SK-N-SH (cell line): ENCODE measurements at regions not wholly inside any gene's neighbourhood (a gene's known extent, or its start where the extent isn't known, plus 50 kb on each side); places are given as distances from the start of the nearest gene placed in this dataset.

ENCODE experiments used
- CTCF ChIA-PET: fragments of 300-600, 350-600 bp; formaldehyde crosslinking; extraction: SDS; loops from one replicate; lab custom pipeline; 2021; lab: Yijun Ruan, JAX
- POLR2A ChIA-PET: fragments of 350-600 bp; sonication (Branson Sonifier 250); formaldehyde crosslinking; extraction: SDS; loops from one replicate; lab custom pipeline; 2020; ENCODE audit warnings: antibody characterized with exemption, inconsistent platforms; lab: Yijun Ruan, JAX
- DNase-seq: peaks from one replicate; pipeline ENCODE4 v3.0.0; 2012
- H2AFZ ChIP-seq: fragments of 200-600 bp; sonication (generic); 2 replicates; pipeline ENCODE4 v1.8.1; 2016; ENCODE audit warnings: antibody characterized with exemption, mild to moderate bottlenecking, low read depth
- H3F3A ChIP-seq: fragments of 200-600 bp; sonication (generic); replicated peaks from 2 replicates; pipeline ENCODE3; 2016; ENCODE audit warnings: antibody characterized with exemption, mild to moderate bottlenecking; ENCODE audit not compliant: insufficient read depth
- H3K27ac ChIP-seq, 2 experiments: fragments of 200-500 bp in 1 of 2; fragments of 200-600 bp in 1 of 2; sonication (Bioruptor generic) in 1 of 2; sonication (generic), shearing (Covaris generic) in 1 of 2; 2 replicates each; pipeline versions ENCODE4 v1.5.1 to v1.6.1; 2014 to 2016; ENCODE audit warnings: low read depth in 2 of 2, inconsistent platforms in 1 of 2, low read length in 1 of 2, mild to moderate bottlenecking in 1 of 2, mixed read lengths in 1 of 2
- H3K27me3 ChIP-seq: fragments of 200-600 bp; sonication (generic), shearing (Covaris generic); 2 replicates; pipeline ENCODE4 v1.6.1; 2016; ENCODE audit warnings: mixed run types; ENCODE audit not compliant: insufficient read depth
- H3K36me3 ChIP-seq, 2 experiments: fragments of 200-500 bp in 1 of 2; fragments of 200-600 bp in 1 of 2; sonication (Bioruptor generic) in 1 of 2; sonication (generic) in 1 of 2; replicated peaks in 1 of 2; 2 replicates each; pipeline versions ENCODE3 to v1.5.1; 2014 to 2016; ENCODE audit warnings: low read length in 1 of 2, mild to moderate bottlenecking in 1 of 2; ENCODE audit not compliant: insufficient read depth in 2 of 2, control insufficient read depth in 1 of 2
- H3K4me1 ChIP-seq, 2 experiments: fragments of 200-500 bp in 1 of 2; fragments of 200-600 bp in 1 of 2; sonication (Bioruptor generic) in 1 of 2; sonication (generic), shearing (Covaris generic) in 1 of 2; 2 replicates each; pipeline versions ENCODE4 v1.5.1 to v1.6.1; 2014 to 2016; ENCODE audit warnings: low read depth in 1 of 2, low read length in 1 of 2, mixed run types in 1 of 2; ENCODE audit not compliant: insufficient read depth in 2 of 2, control insufficient read depth in 1 of 2
- H3K4me2 ChIP-seq: fragments of 200-600 bp; sonication (generic), shearing (Covaris generic); 2 replicates; pipeline ENCODE4 v1.6.1; 2017; ENCODE audit warnings: mixed run types
- H3K4me3 ChIP-seq, 2 experiments: fragments of 200-500 bp in 1 of 2; fragments of 200-600 bp in 1 of 2; sonication (Bioruptor generic) in 1 of 2; sonication (generic), shearing (Covaris generic) in 1 of 2; 2 replicates each; pipeline versions ENCODE4 v1.5.1 to v1.8.1; 2014 to 2016; ENCODE audit warnings: low read depth in 2 of 2, inconsistent platforms in 1 of 2, low read length in 1 of 2, mild to moderate bottlenecking in 1 of 2, mixed read lengths in 1 of 2, moderate library complexity in 1 of 2
- H3K79me2 ChIP-seq: fragments of 200-600 bp; sonication (generic); 2 replicates; pipeline ENCODE4 v1.8.1; 2017; ENCODE audit warnings: mild to moderate bottlenecking; ENCODE audit not compliant: insufficient read depth
- H3K9ac ChIP-seq: fragments of 200-600 bp; sonication (generic); 2 replicates; pipeline ENCODE4 v1.6.1; 2017; ENCODE audit warnings: mixed run types
- H3K9me2 ChIP-seq: fragments of 200-600 bp; sonication (generic); 2 replicates; pipeline ENCODE4 v1.6.1; 2017; ENCODE audit warnings: mixed run types
- H3K9me3 ChIP-seq: fragments of 200-600 bp; sonication (generic); 2 replicates; pipeline ENCODE4 v1.6.1; 2017; ENCODE audit warnings: mixed run types, mild to moderate bottlenecking, moderate library complexity
- H4K20me1 ChIP-seq: fragments of 200-600 bp; sonication (generic); 2 replicates; pipeline ENCODE4 v1.6.1; 2017; ENCODE audit warnings: mild to moderate bottlenecking, mixed run types; ENCODE audit not compliant: insufficient read depth
- CHD2 ChIP-seq: fragments of 150-350 bp; IDR thresholded peaks from 2 replicates; pipeline ENCODE4 v1.6.1; 2018; ENCODE audit warnings: low read length; ENCODE audit not compliant: partially characterized antibody
- EZH2phosphoT487 ChIP-seq: fragments of 200-600 bp; sonication (generic); IDR thresholded peaks from 2 replicates; pipeline ENCODE4 v1.6.1; 2017; ENCODE audit warnings: low read depth, mixed run types, mild to moderate bottlenecking, antibody characterized with exemption, moderate library complexity, borderline replicate concordance
- FOSL2 ChIP-seq: IDR thresholded peaks from 2 replicates; pipeline ENCODE4 v1.4.0; 2012; ENCODE audit warnings: low read depth, mild to moderate bottlenecking, moderate library complexity, borderline replicate concordance
- FOXJ3 ChIP-seq: sonication (generic); formaldehyde crosslinking; IDR thresholded peaks from 2 replicates; pipeline ENCODE4 v1.5.1; 2020; ENCODE audit warnings: mild to moderate bottlenecking, missing genetic modification reagents
- FOXM1 ChIP-seq: IDR thresholded peaks from 2 replicates; pipeline ENCODE4 v1.4.0; 2012; ENCODE audit warnings: low read depth, mild to moderate bottlenecking
- GATA2 ChIP-seq: sonication (generic); formaldehyde crosslinking; IDR thresholded peaks from 2 replicates; pipeline ENCODE4 v1.5.0; 2020; ENCODE audit warnings: mild to moderate bottlenecking, missing genetic modification reagents
- JUND ChIP-seq: IDR thresholded peaks from 2 replicates; pipeline ENCODE4 v1.4.0; 2012
- MAX ChIP-seq: IDR thresholded peaks from 2 replicates; pipeline ENCODE4 v1.4.0; 2012; ENCODE audit warnings: low read depth
- MEF2A ChIP-seq: IDR thresholded peaks from 2 replicates; pipeline ENCODE4 v1.4.0; 2012; ENCODE audit warnings: low read depth, borderline replicate concordance
- MXI1 ChIP-seq: IDR thresholded peaks from 2 replicates; pipeline ENCODE4 v1.6.1; 2012; ENCODE audit warnings: mild to moderate bottlenecking, low read depth, low read length, improper control_type of control experiment
- PBX3 ChIP-seq: IDR thresholded peaks from 2 replicates; pipeline ENCODE4; 2012
- RAD21 ChIP-seq: IDR thresholded peaks from 2 replicates; pipeline ENCODE4 v1.6.1; 2012; ENCODE audit warnings: mild to moderate bottlenecking, low read length
- REST ChIP-seq: IDR thresholded peaks from 2 replicates; pipeline ENCODE4 v1.6.1; 2012; ENCODE audit warnings: mild to moderate bottlenecking, low read depth, low read length, moderate library complexity
- SMC3 ChIP-seq: IDR thresholded peaks from 2 replicates; pipeline ENCODE4 v1.6.1; 2012; ENCODE audit warnings: low read depth, low read length, improper control_type of control experiment
- USF1 ChIP-seq: IDR thresholded peaks from 2 replicates; pipeline ENCODE4 v1.4.0; 2012; ENCODE audit warnings: low read depth, borderline replicate concordance
- USF2 ChIP-seq: fragments of 150-350 bp; IDR thresholded peaks from 2 replicates; pipeline ENCODE4 v1.6.1; 2017; ENCODE audit warnings: antibody characterized with exemption, low read length, low read depth, borderline replicate concordance
- WGBS: methylation state at CpG from one replicate; pipeline ENCODE4 v1.1.6; 2017; ENCODE audit warnings: low lambda C conversion rate; 5-methylcytosine and 5-hydroxymethylcytosine counted together

GRCh38 chr18:75809151-75809925, 381.8 kb upstream of the SMIM21 start:
- Histone ChIP-seq H3K27me3 (no peaks in the 10 kb centered on the region), H3K4me1 (no peaks in the 10 kb centered on the region), H3K36me3 (no peaks in the 10 kb centered on the region), H3F3A (no peaks in the 10 kb centered on the region), H3K4me3 (no peak overlapping the region), H4K20me1 (no peaks in the 10 kb centered on the region), H2AFZ (no peak overlapping the region), H3K27ac (no peak overlapping the region), H3K79me2 (no peaks in the 10 kb centered on the region), H3K4me2 (no peak overlapping the region), H3K9me2 (no peaks in the 10 kb centered on the region), H3K9ac (no peak overlapping the region), H3K9me3 (no peaks in the 10 kb centered on the region)
- DNase-seq: no peak
- WGBS: 51% methylated on average over 20 of the region's 20 CpGs
- TF ChIP-seq FOXM1: no peak
- TF ChIP-seq JUND: no peak
- TF ChIP-seq REST: no peak
- TF ChIP-seq MXI1: no peak
- TF ChIP-seq MEF2A: no peak
- no peak for TF ChIP-seq GATA2
- no peak for TF ChIP-seq MAX
- TF ChIP-seq USF2: no peak
- TF ChIP-seq PBX3: no peak
- TF ChIP-seq RAD21: no peak
- TF ChIP-seq CHD2: no peak
- no peak for TF ChIP-seq FOXJ3
- TF ChIP-seq FOSL2: no peak
- no peak for TF ChIP-seq SMC3
- TF ChIP-seq USF1: no peak
- no peak for TF ChIP-seq EZH2phosphoT487
- ChIA-PET POLR2A (interaction anchor here (0.6 kb wide), 1 partner anchor 148 kb away, joined by 3 read pairs; no protein-coding TSS in a partner anchor), CTCF (interaction anchor here (1.3 kb wide), 1 partner anchor 14 kb away, joined by 3 read pairs; no protein-coding TSS in a partner anchor)
